Panc1 (cell line): ENCODE measurements at regions not wholly inside any gene's neighbourhood (a gene's known extent, or its start where the extent isn't known, plus 50 kb on each side); places are given as distances from the start of the nearest gene placed in this dataset.

Experiments
- ATAC-seq: fragments of 200-7000 bp; cut with Tn5 transposase; 2 replicates; pipeline ENCODE4 v1.9.1; 2020; ENCODE audit warnings: mild to moderate bottlenecking, moderate library complexity
- BruUV-seq: library from RNA; stranded (reverse); fragments of 400-500 nt; replicated peaks from 2 replicates; lab custom pipeline; 2021; lab: Mats Ljungman, UMichigan
- CTCF ChIA-PET: fragments of 300-600 bp; sonication (Branson Sonifier 250); formaldehyde crosslinking; loops from one replicate; lab custom pipeline; 2022; ENCODE audit warnings: antibody characterized with exemption; lab: Charles Lee
- POLR2A ChIA-PET: fragments of 300-600 bp; sonication (Branson Sonifier 250); formaldehyde crosslinking; loops from one replicate; lab custom pipeline; 2022; ENCODE audit warnings: antibody characterized with exemption; lab: Charles Lee
- DNase-seq: peaks from one replicate; pipeline ENCODE4 v3.0.0-alpha.2; 2010; ENCODE audit warnings: low read depth, low spot score
- H3K27ac ChIP-seq: 2 replicates; pipeline ENCODE4 v1.5.1; 2011; ENCODE audit warnings: mild to moderate bottlenecking, low read length, inconsistent platforms
- H3K27me3 ChIP-seq: fragments of 200-500 bp; sonication (Bioruptor generic); 2 replicates; pipeline ENCODE4 v1.6.0; 2014; ENCODE audit warnings: low read length, inconsistent platforms; ENCODE audit not compliant: control insufficient read depth, insufficient read depth
- H3K36me3 ChIP-seq: fragments of 200-500 bp; sonication (Bioruptor generic); 2 replicates; pipeline ENCODE4 v1.5.1; 2014; ENCODE audit warnings: inconsistent platforms, mild to moderate bottlenecking, low read length, moderate library complexity; ENCODE audit not compliant: control insufficient read depth, insufficient read depth
- H3K4me1 ChIP-seq: 2 replicates; pipeline ENCODE4 v1.5.1; 2011; ENCODE audit warnings: inconsistent platforms, mild to moderate bottlenecking, low read length, moderate library complexity; ENCODE audit not compliant: control insufficient read depth, insufficient read depth
- H3K4me3 ChIP-seq, 2 experiments: 2 replicates each; pipeline ENCODE4 v1.5.1; 2011 to 2012; ENCODE audit warnings: low read depth in 2 of 2, low read length in 2 of 2, mild to moderate bottlenecking in 2 of 2, inconsistent platforms in 1 of 2, moderate library complexity in 1 of 2
- H3K9me3 ChIP-seq: fragments of 200-500 bp; sonication (Bioruptor generic); 2 replicates; pipeline ENCODE4 v1.5.1; 2014; ENCODE audit warnings: low read depth, mild to moderate bottlenecking, inconsistent platforms, low read length, moderate library complexity; ENCODE audit not compliant: control insufficient read depth, insufficient read depth
- POLR2AphosphoS5 ChIP-seq: IDR thresholded peaks from 2 replicates; pipeline ENCODE4 v1.6.1; 2012; ENCODE audit warnings: mild to moderate bottlenecking, low read depth, low read length, moderate library complexity
- SIN3A ChIP-seq: IDR thresholded peaks from 2 replicates; pipeline ENCODE4 v1.6.1; 2012; ENCODE audit warnings: low read depth, mild to moderate bottlenecking, low read length, moderate library complexity, borderline replicate concordance; ENCODE audit not compliant: insufficient read depth
- TCF7L2 ChIP-seq: IDR thresholded peaks from 2 replicates; pipeline ENCODE4 v1.6.1; 2011; ENCODE audit warnings: mild to moderate bottlenecking, low read depth, low read length, inconsistent platforms
- in situ Hi-C: cut with HindIII; loops from 2 replicates; pipeline ENCODE4 v1.10.0; 2016; ENCODE audit warnings: low sequenced_read_pairs, low pct_unique_long_range_greater_than_20kb
- intact Hi-C: fragments of 100-400 bp; cut with micrococcal nuclease; formaldehyde crosslinking; loops from one replicate; pipeline ENCODE4 v1.10.0; 2022; ENCODE audit not compliant: unreplicated experiment
- TF ChIP-seq, protein P1 (sequence below), 2 experiments: IDR thresholded peaks; 2 replicates each; pipeline ENCODE4 v1.6.1; 2011 to 2012; ENCODE audit warnings: low read depth in 2 of 2, control low read depth in 1 of 2, low read length in 1 of 2, mild to moderate bottlenecking in 1 of 2, moderate library complexity in 1 of 2; ENCODE audit not compliant: insufficient read depth in 1 of 2
- TF ChIP-seq, protein P2 (sequence below): fragments of 450-650 bp; IDR thresholded peaks from 2 replicates; pipeline ENCODE4 v1.5.1; 2017; ENCODE audit warnings: mild to moderate bottlenecking

DNA sequence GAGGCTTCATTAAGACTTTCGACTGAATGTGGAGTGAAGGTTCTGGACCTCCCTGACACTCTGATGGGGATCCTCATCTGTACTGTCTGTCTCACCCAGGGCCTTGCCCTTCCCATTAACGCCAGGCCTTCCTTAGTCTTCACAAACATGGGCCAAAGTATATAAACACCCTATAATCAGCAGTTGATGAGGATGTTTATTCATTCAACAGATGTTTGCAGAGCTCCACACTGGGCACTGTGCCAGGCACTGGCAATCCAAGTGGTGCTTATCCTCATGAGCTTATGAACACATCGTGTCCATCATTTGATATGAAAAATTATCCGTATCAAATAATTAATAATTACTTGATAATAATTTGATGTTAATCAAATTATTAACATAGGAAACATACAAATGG, 454.4 kb downstream of the FUT8 start:
- POLR2A ChIA-PET, result no interaction called here
- CTCF ChIA-PET, result no interaction called here
- no peak for TF ChIP-seq SIN3A
- TF ChIP-seq, protein P1, sequence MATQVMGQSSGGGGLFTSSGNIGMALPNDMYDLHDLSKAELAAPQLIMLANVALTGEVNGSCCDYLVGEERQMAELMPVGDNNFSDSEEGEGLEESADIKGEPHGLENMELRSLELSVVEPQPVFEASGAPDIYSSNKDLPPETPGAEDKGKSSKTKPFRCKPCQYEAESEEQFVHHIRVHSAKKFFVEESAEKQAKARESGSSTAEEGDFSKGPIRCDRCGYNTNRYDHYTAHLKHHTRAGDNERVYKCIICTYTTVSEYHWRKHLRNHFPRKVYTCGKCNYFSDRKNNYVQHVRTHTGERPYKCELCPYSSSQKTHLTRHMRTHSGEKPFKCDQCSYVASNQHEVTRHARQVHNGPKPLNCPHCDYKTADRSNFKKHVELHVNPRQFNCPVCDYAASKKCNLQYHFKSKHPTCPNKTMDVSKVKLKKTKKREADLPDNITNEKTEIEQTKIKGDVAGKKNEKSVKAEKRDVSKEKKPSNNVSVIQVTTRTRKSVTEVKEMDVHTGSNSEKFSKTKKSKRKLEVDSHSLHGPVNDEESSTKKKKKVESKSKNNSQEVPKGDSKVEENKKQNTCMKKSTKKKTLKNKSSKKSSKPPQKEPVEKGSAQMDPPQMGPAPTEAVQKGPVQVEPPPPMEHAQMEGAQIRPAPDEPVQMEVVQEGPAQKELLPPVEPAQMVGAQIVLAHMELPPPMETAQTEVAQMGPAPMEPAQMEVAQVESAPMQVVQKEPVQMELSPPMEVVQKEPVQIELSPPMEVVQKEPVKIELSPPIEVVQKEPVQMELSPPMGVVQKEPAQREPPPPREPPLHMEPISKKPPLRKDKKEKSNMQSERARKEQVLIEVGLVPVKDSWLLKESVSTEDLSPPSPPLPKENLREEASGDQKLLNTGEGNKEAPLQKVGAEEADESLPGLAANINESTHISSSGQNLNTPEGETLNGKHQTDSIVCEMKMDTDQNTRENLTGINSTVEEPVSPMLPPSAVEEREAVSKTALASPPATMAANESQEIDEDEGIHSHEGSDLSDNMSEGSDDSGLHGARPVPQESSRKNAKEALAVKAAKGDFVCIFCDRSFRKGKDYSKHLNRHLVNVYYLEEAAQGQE (IDR thresholded peaks at IDR 0.05; ENCODE audit: insufficient read depth in 1 of 2, low read depth in 2 of 2, low read length in 1 of 2), result no peak
- TF ChIP-seq POLR2AphosphoS5, result no peak
- TF ChIP-seq TCF7L2, result no peak
- TF ChIP-seq, protein P2, sequence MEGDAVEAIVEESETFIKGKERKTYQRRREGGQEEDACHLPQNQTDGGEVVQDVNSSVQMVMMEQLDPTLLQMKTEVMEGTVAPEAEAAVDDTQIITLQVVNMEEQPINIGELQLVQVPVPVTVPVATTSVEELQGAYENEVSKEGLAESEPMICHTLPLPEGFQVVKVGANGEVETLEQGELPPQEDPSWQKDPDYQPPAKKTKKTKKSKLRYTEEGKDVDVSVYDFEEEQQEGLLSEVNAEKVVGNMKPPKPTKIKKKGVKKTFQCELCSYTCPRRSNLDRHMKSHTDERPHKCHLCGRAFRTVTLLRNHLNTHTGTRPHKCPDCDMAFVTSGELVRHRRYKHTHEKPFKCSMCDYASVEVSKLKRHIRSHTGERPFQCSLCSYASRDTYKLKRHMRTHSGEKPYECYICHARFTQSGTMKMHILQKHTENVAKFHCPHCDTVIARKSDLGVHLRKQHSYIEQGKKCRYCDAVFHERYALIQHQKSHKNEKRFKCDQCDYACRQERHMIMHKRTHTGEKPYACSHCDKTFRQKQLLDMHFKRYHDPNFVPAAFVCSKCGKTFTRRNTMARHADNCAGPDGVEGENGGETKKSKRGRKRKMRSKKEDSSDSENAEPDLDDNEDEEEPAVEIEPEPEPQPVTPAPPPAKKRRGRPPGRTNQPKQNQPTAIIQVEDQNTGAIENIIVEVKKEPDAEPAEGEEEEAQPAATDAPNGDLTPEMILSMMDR, result no peak

DNA sequence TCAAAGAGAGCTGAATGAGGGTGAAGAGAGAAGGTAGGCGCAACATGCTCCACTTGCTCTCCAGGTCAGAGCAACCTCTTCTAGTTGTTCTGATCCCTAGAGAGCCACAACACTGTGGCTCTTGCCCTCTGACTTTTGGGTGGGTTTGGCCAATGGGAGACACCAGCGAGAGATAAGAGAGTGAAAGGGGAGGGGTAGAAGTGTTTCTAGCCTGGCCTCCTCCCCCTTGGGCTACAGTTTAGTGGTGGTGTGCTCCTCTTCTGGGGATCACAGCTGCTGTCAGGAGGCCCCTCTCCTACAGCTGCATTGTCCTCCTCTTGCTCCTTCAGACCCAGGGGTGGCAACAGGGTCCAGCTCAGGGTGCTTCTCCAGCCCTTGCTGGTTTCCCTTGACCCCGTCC, 454.8 kb downstream of the FUT8 start:
- ATAC-seq (no peak), DNase-seq (no peak)
- Histone ChIP-seq H3K4me3 (no peak overlapping the region), H3K4me1 (no peaks in the 10 kb centered on the region), H3K27ac (no peak overlapping the region), H3K9me3 (no peaks in the 10 kb centered on the region), H3K36me3 (no peaks in the 10 kb centered on the region), H3K27me3 (no peaks in the 10 kb centered on the region; the same call in none of the 2 replicates)
- TF ChIP-seq SIN3A (no peak), POLR2AphosphoS5 (no peak), TCF7L2 (no peak)
- TF ChIP-seq, protein P2, result no peak
- TF ChIP-seq, protein P1 (IDR thresholded peaks at IDR 0.05; ENCODE audit: insufficient read depth in 1 of 2, low read depth in 2 of 2, low read length in 1 of 2), result no peak
- intact Hi-C loops (no loop called here), in situ Hi-C loops (no loop called here)
- BruUV-seq, result no TSS peak
- POLR2A ChIA-PET, result no interaction called here
- CTCF ChIA-PET, result no interaction called here

More for the DNA sequence above, 454.4 kb downstream of the FUT8 start:
- intact Hi-C loops, result no loop called here
- DNase-seq, result no peak
- no TSS peak for BruUV-seq
- H3K36me3 ChIP-seq, result no peaks in the 10 kb centered on the region
- H3K4me3 ChIP-seq, result no peak overlapping the region
- in situ Hi-C loops, result no loop called here
- H3K27me3 ChIP-seq, result no peaks in the 10 kb centered on the region; the same call in 1 of the 2 replicates
- no peak for ATAC-seq
- H3K27ac ChIP-seq, result no peak overlapping the region
- H3K9me3 ChIP-seq, result no peaks in the 10 kb centered on the region
- H3K4me1 ChIP-seq, result no peaks in the 10 kb centered on the region
